K562 (cell line): ENCODE measurements at regions not wholly inside any gene's neighbourhood (a gene's known extent, or its start where the extent isn't known, plus 50 kb on each side); places are given as distances from the start of the nearest gene placed in this dataset.

ENCODE experiments used
- ATAC-seq: fragments of 200-7000 bp; cut with Tn5 transposase; 3 replicates; pipeline ENCODE4 v1.9.1; 2020; ENCODE audit warnings: moderate library complexity
- BruUV-seq: library from RNA; stranded (reverse); fragments of 400-500 nt; replicated peaks from 2 replicates; lab custom pipeline; 2021; lab: Mats Ljungman, UMichigan
- CTCF ChIA-PET: fragments of 300-600 bp; formaldehyde crosslinking; extraction: SDS; loops from one replicate; lab custom pipeline; 2021; ENCODE audit warnings: low intra/inter-chr PET ratio; lab: Yijun Ruan, JAX
- POLR2A ChIA-PET: fragments of 300-600, 350-650 bp; sonication (Branson Sonifier 250); formaldehyde crosslinking; extraction: SDS; loops from one replicate; lab custom pipeline; 2021; ENCODE audit warnings: antibody characterized with exemption, inconsistent platforms; lab: Yijun Ruan, JAX
- DNase-seq, 4 experiments: peaks; one replicate each; pipeline versions ENCODE4 v3.0.0 to v3.0.0-alpha.2; 2011 to 2018; ENCODE audit warnings: low spot score in 3 of 4, mixed read lengths in 3 of 4; ENCODE audit errors: extremely low read depth in 1 of 4
- FAIRE-seq: peaks from 2 replicates; lab custom pipeline; 2011; peaks lifted over from hg19 to GRCh38; lab: Jason Lieb, UNC
- H2AFZ ChIP-seq: 2 replicates; pipeline ENCODE4 v1.6.0; 2011; ENCODE audit warnings: low read depth, low read length, control low read depth, inconsistent platforms
- H3K27ac ChIP-seq: fragments of 200-600 bp; 3 replicates; pipeline ENCODE4 v1.8.0; 2011; ENCODE audit warnings: low read depth, mild to moderate bottlenecking, control low read depth, inconsistent platforms, low read length, moderate library complexity, mixed read lengths; ENCODE audit errors: extremely low read depth
- H3K27me3 ChIP-seq, 2 experiments: fragments of 300-600 bp in 1 of 2; 2 replicates in 1 of 2; 3 replicates in 1 of 2; pipeline versions ENCODE4 v1.6.0 to v1.8.0; 2011; ENCODE audit warnings: inconsistent platforms in 2 of 2, low read length in 2 of 2, mild to moderate bottlenecking in 1 of 2, mixed read lengths in 1 of 2, moderate library complexity in 1 of 2; ENCODE audit not compliant: control insufficient read depth in 2 of 2, insufficient read depth in 2 of 2
- H3K36me3 ChIP-seq: fragments of 300-600 bp; 3 replicates; pipeline ENCODE4 v1.8.0; 2011; ENCODE audit warnings: mild to moderate bottlenecking, low read length, inconsistent platforms; ENCODE audit not compliant: control insufficient read depth, insufficient read depth
- H3K4me1 ChIP-seq, 2 experiments: fragments of 200-600 bp in 1 of 2; replicated peaks in 1 of 2; 2 replicates in 1 of 2; 3 replicates in 1 of 2; pipeline versions ENCODE4 v1.5.1 to v1.8.0; 2011; ENCODE audit warnings: inconsistent platforms in 2 of 2, low read length in 2 of 2, mild to moderate bottlenecking in 1 of 2, mixed read lengths in 1 of 2, moderate library complexity in 1 of 2; ENCODE audit not compliant: control insufficient read depth in 2 of 2, insufficient read depth in 2 of 2
- H3K4me2 ChIP-seq: 2 replicates; pipeline ENCODE4 v1.6.1; 2011; ENCODE audit warnings: low read length, control low read depth, inconsistent platforms, mixed read lengths; ENCODE audit not compliant: insufficient read depth
- H3K4me3 ChIP-seq: fragments of 200-600 bp; sonication (generic), shearing (Covaris generic); 2 replicates; pipeline ENCODE4 v1.5.1; 2016; ENCODE audit warnings: control low read depth, inconsistent platforms
- H3K79me2 ChIP-seq: fragments of 200-600 bp; 3 replicates; pipeline ENCODE4 v1.8.0; 2011; ENCODE audit warnings: low read length, inconsistent platforms; ENCODE audit not compliant: control insufficient read depth, insufficient read depth
- H3K9ac ChIP-seq, 2 experiments: 2 replicates each; pipeline versions ENCODE4 v1.6.0 to v1.6.1; 2011; ENCODE audit warnings: low read depth in 2 of 2, low read length in 2 of 2, control low read depth in 1 of 2, inconsistent platforms in 1 of 2, mild to moderate bottlenecking in 1 of 2, mixed read lengths in 1 of 2; ENCODE audit not compliant: insufficient read depth in 1 of 2
- H3K9me1 ChIP-seq: one replicate; pipeline ENCODE4 v1.6.0; 2011; ENCODE audit warnings: inconsistent platforms, mild to moderate bottlenecking, low read length, moderate library complexity; ENCODE audit not compliant: control insufficient read depth, insufficient read depth
- H3K9me3 ChIP-seq: replicated peaks from 2 replicates; pipeline ENCODE4 v1.5.1; 2011; ENCODE audit warnings: low read depth, low read length, inconsistent platforms; ENCODE audit not compliant: control insufficient read depth, insufficient read depth
- H4K20me1 ChIP-seq: replicated peaks from 2 replicates; pipeline ENCODE4 v1.6.1; 2011; ENCODE audit warnings: low read length, inconsistent platforms, mixed read lengths; ENCODE audit not compliant: control insufficient read depth, insufficient read depth
- ATF7 ChIP-seq: fragments of 450-650 bp; IDR thresholded peaks from 2 replicates; pipeline ENCODE4 v1.7.1; 2014; ENCODE audit warnings: mild to moderate bottlenecking, moderate library complexity
- BMI1 ChIP-seq: fragments of 150-350 bp; IDR thresholded peaks from 2 replicates; pipeline ENCODE4 v1.6.1; 2014; ENCODE audit warnings: low read length
- CBFA2T3 ChIP-seq: fragments of 450-650 bp; IDR thresholded peaks from 2 replicates; pipeline ENCODE4 v1.6.1; 2017
- CCNT2 ChIP-seq: IDR thresholded peaks from 2 replicates; pipeline ENCODE4 v1.6.1; 2011; ENCODE audit warnings: borderline replicate concordance, low read depth, mild to moderate bottlenecking, moderate library complexity, mixed read lengths, low read length; ENCODE audit not compliant: insufficient read length; ENCODE audit errors: extremely low read depth
- EGR1 ChIP-seq: fragments of 450-650 bp; conservative IDR thresholded peaks from 2 replicates; pipeline ENCODE4 v1.6.1; 2017; ENCODE audit warnings: mild to moderate bottlenecking
- FIP1L1 ChIP-seq: fragments of 200-400 bp; formaldehyde crosslinking; IDR thresholded peaks from 2 replicates; pipeline ENCODE4 v1.6.1; 2018; ENCODE audit warnings: mild to moderate bottlenecking, low read depth, low read length; ENCODE audit not compliant: poor library complexity, severe bottlenecking
- GABPB1 ChIP-seq: sonication (generic); formaldehyde crosslinking; IDR thresholded peaks from 2 replicates; pipeline ENCODE4 v1.8.0; 2022; ENCODE audit warnings: mild to moderate bottlenecking, missing genetic modification reagents
- ILF3 ChIP-seq: fragments of 450-650 bp; IDR thresholded peaks from 2 replicates; pipeline ENCODE4 v1.6.1; 2018; ENCODE audit warnings: antibody characterized with exemption, mild to moderate bottlenecking, moderate library complexity, borderline replicate concordance
- KAT8 ChIP-seq: fragments of 450-650 bp; IDR thresholded peaks from 2 replicates; pipeline ENCODE4 v1.6.1; 2016; ENCODE audit warnings: low read depth, mild to moderate bottlenecking
- NFIC ChIP-seq: fragments of 450-650 bp; IDR thresholded peaks from 2 replicates; pipeline ENCODE4 v1.6.1; 2017; ENCODE audit warnings: mild to moderate bottlenecking, inconsistent platforms
- SMARCA4 ChIP-seq: fragments of 450-650 bp; IDR thresholded peaks from 2 replicates; pipeline ENCODE4 v1.6.1; 2016
- ZFPM2 ChIP-seq: fragments of 250-450 bp; sonication (Bioruptor Pico); IDR thresholded peaks from 2 replicates; pipeline ENCODE4 v1.5.1; 2022; ENCODE audit warnings: mild to moderate bottlenecking
- ZNF431 ChIP-seq: sonication (generic); formaldehyde crosslinking; IDR thresholded peaks from 2 replicates; pipeline ENCODE4 v1.8.0; 2022; ENCODE audit warnings: mild to moderate bottlenecking, missing genetic modification reagents
- ZNF77 ChIP-seq: fragments of 250-450 bp; sonication (Bioruptor Pico); IDR thresholded peaks from 2 replicates; pipeline ENCODE4 v1.5.0; 2020
- WGBS: fragments of 100-300 bp; shearing (Covaris generic); methylation state at CpG from one replicate; pipeline ENCODE4 v1.1.6; 2016; ENCODE audit warnings: low coverage, mixed read lengths; ENCODE audit not compliant: insufficient coverage; ENCODE audit errors: missing lambda C conversion rate; 5-methylcytosine and 5-hydroxymethylcytosine counted together
- in situ Hi-C: fragments of 300-500 bp; cut with MboI; formaldehyde crosslinking; loops from 4 replicates; pipeline ENCODE4 v1.15.0; 2018; ENCODE audit warnings: inconsistent platforms, mixed read lengths
- intact Hi-C: fragments of 100-400 bp; cut with micrococcal nuclease; formaldehyde crosslinking; loops from 2 replicates; pipeline ENCODE4 v1.14.2; 2022
- TF ChIP-seq, protein P1 (sequence below): fragments of 200-800 bp; sonication (Bioruptor generic); IDR thresholded peaks from 2 replicates; pipeline ENCODE4 v1.6.1; 2017; ENCODE audit warnings: missing genetic modification characterization, missing compliant biosample characterization
- TF ChIP-seq, protein P2 (sequence below): sonication (generic); formaldehyde crosslinking; IDR thresholded peaks from 2 replicates; pipeline ENCODE4 v1.8.0; 2022; ENCODE audit warnings: mild to moderate bottlenecking, missing genetic modification reagents
- TF ChIP-seq, protein P3 (sequence below): fragments of 450-650 bp; IDR thresholded peaks from 2 replicates; pipeline ENCODE4 v1.6.1; 2017; ENCODE audit warnings: antibody characterized with exemption

DNA sequence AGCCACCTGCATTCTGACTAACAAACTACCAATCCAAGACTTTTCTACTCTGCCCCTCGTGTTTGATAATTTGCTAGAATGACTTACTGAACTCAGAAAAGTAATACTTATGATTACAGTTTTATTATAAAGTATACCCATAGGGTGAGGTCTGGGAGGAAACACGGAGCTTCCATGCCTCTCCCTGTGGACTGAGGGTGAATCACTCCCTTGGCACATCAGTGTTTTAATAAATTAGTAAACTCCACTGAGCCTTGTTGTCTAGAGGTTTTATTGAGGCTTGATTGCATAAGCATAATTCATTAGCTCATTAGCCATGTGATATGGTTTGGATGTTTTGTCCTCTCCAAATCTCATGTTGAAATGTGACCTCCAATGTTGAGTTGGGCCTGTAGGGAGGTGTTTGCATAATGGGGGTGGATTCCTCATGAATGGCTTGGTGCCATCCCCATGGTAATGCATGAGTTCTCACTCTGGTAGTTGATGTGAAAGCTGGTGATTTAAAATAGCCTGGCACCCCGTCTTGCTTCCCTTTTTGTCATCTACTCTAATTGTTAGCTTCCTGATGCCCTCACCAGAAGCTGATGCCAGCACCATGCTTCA is 233.6 kb upstream of the TRPC7 start (continued):
- TF ChIP-seq, protein P1, sequence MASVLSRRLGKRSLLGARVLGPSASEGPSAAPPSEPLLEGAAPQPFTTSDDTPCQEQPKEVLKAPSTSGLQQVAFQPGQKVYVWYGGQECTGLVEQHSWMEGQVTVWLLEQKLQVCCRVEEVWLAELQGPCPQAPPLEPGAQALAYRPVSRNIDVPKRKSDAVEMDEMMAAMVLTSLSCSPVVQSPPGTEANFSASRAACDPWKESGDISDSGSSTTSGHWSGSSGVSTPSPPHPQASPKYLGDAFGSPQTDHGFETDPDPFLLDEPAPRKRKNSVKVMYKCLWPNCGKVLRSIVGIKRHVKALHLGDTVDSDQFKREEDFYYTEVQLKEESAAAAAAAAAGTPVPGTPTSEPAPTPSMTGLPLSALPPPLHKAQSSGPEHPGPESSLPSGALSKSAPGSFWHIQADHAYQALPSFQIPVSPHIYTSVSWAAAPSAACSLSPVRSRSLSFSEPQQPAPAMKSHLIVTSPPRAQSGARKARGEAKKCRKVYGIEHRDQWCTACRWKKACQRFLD (CRISPR knock-in tag), result no peak
- TF ChIP-seq SMARCA4, result no peak
- no peak for TF ChIP-seq FIP1L1

DNA sequence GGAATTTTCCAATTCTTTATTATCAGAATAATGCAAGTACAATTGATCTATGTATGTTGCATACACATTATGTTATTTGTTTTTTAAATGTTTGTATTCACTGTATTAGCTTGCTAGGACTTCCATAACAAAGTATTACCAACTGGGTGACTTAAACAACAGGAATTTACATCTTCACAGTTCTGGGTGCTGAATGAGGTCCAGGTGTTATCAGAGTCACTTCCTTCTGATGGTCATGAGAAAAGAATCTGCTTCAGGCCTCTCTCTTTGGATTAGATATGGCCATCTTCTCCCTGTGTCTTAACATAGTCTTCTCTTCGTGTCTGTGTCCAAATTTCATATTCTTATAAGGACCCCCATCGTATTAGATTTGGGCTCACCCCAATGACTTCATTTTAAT is 229.1 kb upstream of the TRPC7 start:
- Histone ChIP-seq H3K9me1 (no peaks in the 10 kb centered on the region), H3K27me3 (no peaks in the 10 kb centered on the region), H3K36me3 (no peaks in the 10 kb centered on the region), H2AFZ (no peak overlapping the region), H3K27ac (no peak overlapping the region)
- in situ Hi-C loops, result no loop called here
- ATAC-seq (no peak), DNase-seq (no peak), FAIRE-seq (no peak)
- no TSS peak for BruUV-seq
- 8% methylated on average over 2 of the region's 2 CpGs for WGBS
- TF ChIP-seq KAT8 (no peak), ZFPM2 (CRISPR knock-in tag) (no peak), ZNF431 (no peak), CCNT2 (no peak), NFIC (no peak), ILF3 (no peak), EGR1 (no peak), CBFA2T3 (no peak), GABPB1 (CRISPR knock-in tag) (no peak), ATF7 (no peak), ZNF77 (no peak), BMI1 (no peak)
- TF ChIP-seq, protein P2, sequence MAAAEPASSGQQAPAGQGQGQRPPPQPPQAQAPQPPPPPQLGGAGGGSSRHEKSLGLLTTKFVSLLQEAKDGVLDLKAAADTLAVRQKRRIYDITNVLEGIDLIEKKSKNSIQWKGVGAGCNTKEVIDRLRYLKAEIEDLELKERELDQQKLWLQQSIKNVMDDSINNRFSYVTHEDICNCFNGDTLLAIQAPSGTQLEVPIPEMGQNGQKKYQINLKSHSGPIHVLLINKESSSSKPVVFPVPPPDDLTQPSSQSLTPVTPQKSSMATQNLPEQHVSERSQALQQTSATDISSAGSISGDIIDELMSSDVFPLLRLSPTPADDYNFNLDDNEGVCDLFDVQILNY (CRISPR knock-in tag), result no peak
- TF ChIP-seq, protein P1 (CRISPR knock-in tag), result no peak
- TF ChIP-seq, protein P3, sequence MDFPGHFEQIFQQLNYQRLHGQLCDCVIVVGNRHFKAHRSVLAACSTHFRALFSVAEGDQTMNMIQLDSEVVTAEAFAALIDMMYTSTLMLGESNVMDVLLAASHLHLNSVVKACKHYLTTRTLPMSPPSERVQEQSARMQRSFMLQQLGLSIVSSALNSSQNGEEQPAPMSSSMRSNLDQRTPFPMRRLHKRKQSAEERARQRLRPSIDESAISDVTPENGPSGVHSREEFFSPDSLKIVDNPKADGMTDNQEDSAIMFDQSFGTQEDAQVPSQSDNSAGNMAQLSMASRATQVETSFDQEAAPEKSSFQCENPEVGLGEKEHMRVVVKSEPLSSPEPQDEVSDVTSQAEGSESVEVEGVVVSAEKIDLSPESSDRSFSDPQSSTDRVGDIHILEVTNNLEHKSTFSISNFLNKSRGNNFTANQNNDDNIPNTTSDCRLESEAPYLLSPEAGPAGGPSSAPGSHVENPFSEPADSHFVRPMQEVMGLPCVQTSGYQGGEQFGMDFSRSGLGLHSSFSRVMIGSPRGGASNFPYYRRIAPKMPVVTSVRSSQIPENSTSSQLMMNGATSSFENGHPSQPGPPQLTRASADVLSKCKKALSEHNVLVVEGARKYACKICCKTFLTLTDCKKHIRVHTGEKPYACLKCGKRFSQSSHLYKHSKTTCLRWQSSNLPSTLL, result no peak
- TF ChIP-seq, all 486 proteins: peak for 0
- Histone ChIP-seq H3K4me1 (no peaks in the 10 kb centered on the region), H3K4me2 (no peak overlapping the region), H3K4me3 (no peak overlapping the region), H3K79me2 (no peaks in the 10 kb centered on the region), H4K20me1 (no peaks in the 10 kb centered on the region), H3K9ac (no peak overlapping the region), H3K9me3 (no peaks in the 10 kb centered on the region)
- ChIA-PET CTCF (no interaction called here), POLR2A (no interaction called here)
- intact Hi-C loops, result no loop called here
